ENCODE measurements at regions not wholly inside any gene's neighbourhood (a gene's known extent, or its start where the extent isn't known, plus 50 kb on each side); places are given as distances from the start of the nearest gene placed in this dataset.

- Histone ChIP-seq H3K4me3 (ENCODE audit: low read length) (peak overlapping the region; percentile 41), H3K9ac (ENCODE audit: low read length) (no peak overlapping the region)
Measured at GRCh38 chr5:106127985-106128384, 1542.8 kb downstream of the EFNA5 start.

GRCh38 chr5:106127341-106127781 lies 1543.4 kb downstream of the EFNA5 start:
- H4K20me1 ChIP-seq (ENCODE audit: insufficient read depth, low read length) = no peaks in the 10 kb centered on the region
- H3K9ac ChIP-seq (ENCODE audit: low read length) = no peak overlapping the region
- no peak overlapping the region; the same call in 1 of the 2 replicates for H3K27ac ChIP-seq (ENCODE audit: low read length)
- no peaks in the 10 kb centered on the region for H3K79me2 ChIP-seq (ENCODE audit: low read length)
- peak overlapping the region; percentile 51 for H3K4me2 ChIP-seq (ENCODE audit: low read length)
- peak overlapping the region; percentile 41 for H3K4me3 ChIP-seq (ENCODE audit: low read length)
- H2AFZ ChIP-seq (ENCODE audit: low read depth, low read length) = no peak overlapping the region
- TF ChIP-seq CTCF (IDR thresholded peaks at IDR 0.05; ENCODE audit: low read depth, low read length) = no peak
- TF ChIP-seq EZH2phosphoT487 (IDR thresholded peaks at IDR 0.05; ENCODE audit: low read depth) = no peak
- H3K4me1 ChIP-seq (ENCODE audit: low read length) = peaks cover 18% of the 10 kb centered on the region
- H3K36me3 ChIP-seq (replicated peaks; ENCODE audit: low read depth, low read length) = no peaks in the 10 kb centered on the region
- no peaks in the 10 kb centered on the region for H3K9me3 ChIP-seq (ENCODE audit: insufficient read depth, low read length)
- no peaks in the 10 kb centered on the region for H3K27me3 ChIP-seq (ENCODE audit: low read depth, low read length)

More at GRCh38 chr5:106127985-106128384, 1542.8 kb downstream of the EFNA5 start:
- H3K27ac ChIP-seq (ENCODE audit: low read length) = no peak overlapping the region; the same call in 1 of the 2 replicates
- no peaks in the 10 kb centered on the region for H3K9me3 ChIP-seq (ENCODE audit: insufficient read depth, low read length)
- no peaks in the 10 kb centered on the region for H3K27me3 ChIP-seq (ENCODE audit: low read depth, low read length)
- no peak for TF ChIP-seq CTCF (IDR thresholded peaks at IDR 0.05; ENCODE audit: low read depth, low read length)
- TF ChIP-seq EZH2phosphoT487 (IDR thresholded peaks at IDR 0.05; ENCODE audit: low read depth) = no peak
- H2AFZ ChIP-seq (ENCODE audit: low read depth, low read length) = no peak overlapping the region
- peak overlapping the region; percentile 51 for H3K4me2 ChIP-seq (ENCODE audit: low read length)
- H3K79me2 ChIP-seq (ENCODE audit: low read length) = no peaks in the 10 kb centered on the region
- H3K4me1 ChIP-seq (ENCODE audit: low read length) = peaks cover 18% of the 10 kb centered on the region
- H3K36me3 ChIP-seq (replicated peaks; ENCODE audit: low read depth, low read length) = no peaks in the 10 kb centered on the region
- H4K20me1 ChIP-seq (ENCODE audit: insufficient read depth, low read length) = no peaks in the 10 kb centered on the region

GRCh38 chr5:106121972-106122605 lies 1548.6 kb downstream of the EFNA5 start:
- Histone ChIP-seq H2AFZ (ENCODE audit: low read depth, low read length) (no peak overlapping the region), H3K27ac (ENCODE audit: low read length) (no peak overlapping the region), H3K9me3 (ENCODE audit: insufficient read depth, low read length) (no peaks in the 10 kb centered on the region), H4K20me1 (ENCODE audit: insufficient read depth, low read length) (no peaks in the 10 kb centered on the region), H3K79me2 (ENCODE audit: low read length) (no peaks in the 10 kb centered on the region), H3K4me1 (ENCODE audit: low read length) (peaks cover 8% of the 10 kb centered on the region), H3K27me3 (ENCODE audit: low read depth, low read length) (no peaks in the 10 kb centered on the region), H3K4me2 (ENCODE audit: low read length) (no peak overlapping the region), H3K36me3 (replicated peaks; ENCODE audit: low read depth, low read length) (no peaks in the 10 kb centered on the region), H3K9ac (ENCODE audit: low read length) (no peak overlapping the region), H3K4me3 (ENCODE audit: low read length) (no peak overlapping the region)
- TF ChIP-seq CTCF (IDR thresholded peaks at IDR 0.05; ENCODE audit: low read depth, low read length) (peak; percentile 77), EZH2phosphoT487 (IDR thresholded peaks at IDR 0.05; ENCODE audit: low read depth) (no peak)

- H4K20me1 ChIP-seq (ENCODE audit: insufficient read depth, low read length) = no peaks in the 10 kb centered on the region
- peak overlapping the region; percentile 47 for H3K4me2 ChIP-seq (ENCODE audit: low read length)
- H3K27ac ChIP-seq (ENCODE audit: low read length) = peak overlapping the region; percentile 53
- no peaks in the 10 kb centered on the region for H3K27me3 ChIP-seq (ENCODE audit: low read depth, low read length)
- H3K4me1 ChIP-seq (ENCODE audit: low read length) = peaks cover 23% of the 10 kb centered on the region
- H3K36me3 ChIP-seq (replicated peaks; ENCODE audit: low read depth, low read length) = no peaks in the 10 kb centered on the region
- H2AFZ ChIP-seq (ENCODE audit: low read depth, low read length) = peak overlapping the region; percentile 26; the same call in 1 of the 2 replicates
- H3K9me3 ChIP-seq (ENCODE audit: insufficient read depth, low read length) = no peaks in the 10 kb centered on the region
- TF ChIP-seq CTCF (IDR thresholded peaks at IDR 0.05; ENCODE audit: low read depth, low read length) (no peak), EZH2phosphoT487 (IDR thresholded peaks at IDR 0.05; ENCODE audit: low read depth) (no peak)
- no peak overlapping the region for H3K4me3 ChIP-seq (ENCODE audit: low read length)
- no peaks in the 10 kb centered on the region for H3K79me2 ChIP-seq (ENCODE audit: low read length)
- no peak overlapping the region; the same call in 1 of the 2 replicates for H3K9ac ChIP-seq (ENCODE audit: low read length)
Measured at GRCh38 chr5:106116682-106117081, 1554.1 kb downstream of the EFNA5 start.
